SK-N-SH treated with all-trans-retinoic acid at 6 μM for 48 hours (cell line): ENCODE measurements at regions not wholly inside any gene's neighbourhood (a gene's known extent, or its start where the extent isn't known, plus 50 kb on each side); places are given as distances from the start of the nearest gene placed in this dataset.

ENCODE experiments used
- ARNTL ChIP-seq: fragments of 450-650 bp; formaldehyde crosslinking; IDR thresholded peaks from 2 replicates; pipeline ENCODE4 v1.5.0; 2020; ENCODE audit warnings: low read depth, mild to moderate bottlenecking, moderate library complexity, borderline replicate concordance
- CREB5 ChIP-seq: fragments of 250-450 bp; sonication (Bioruptor Pico); IDR thresholded peaks from 2 replicates; pipeline ENCODE4 v1.5.1; 2020; ENCODE audit warnings: low read depth, mild to moderate bottlenecking, moderate library complexity
- CSDC2 ChIP-seq: fragments of 250-450 bp; sonication (Bioruptor Pico); IDR thresholded peaks from 2 replicates; pipeline ENCODE4 v1.5.0; 2020; ENCODE audit warnings: mild to moderate bottlenecking, moderate library complexity
- ISL1 ChIP-seq: fragments of 250-450 bp; sonication (Bioruptor Pico); IDR thresholded peaks from 2 replicates; pipeline ENCODE4 v2.1.2; 2022; ENCODE audit warnings: mild to moderate bottlenecking, moderate library complexity
- OSR1 ChIP-seq: fragments of 250-450 bp; sonication (Bioruptor Pico); IDR thresholded peaks from 2 replicates; pipeline ENCODE4 v1.8.0; 2022; ENCODE audit warnings: moderate library complexity, mild to moderate bottlenecking, inconsistent platforms
- PATZ1 ChIP-seq: fragments of 250-450 bp; sonication (Bioruptor Pico); IDR thresholded peaks from 2 replicates; pipeline ENCODE4 v1.8.0; 2020; ENCODE audit warnings: mild to moderate bottlenecking, moderate library complexity, borderline replicate concordance
- PPARA ChIP-seq: fragments of 250-450 bp; sonication (Bioruptor Pico); IDR thresholded peaks from 2 replicates; pipeline ENCODE4 v1.5.0; 2020; ENCODE audit warnings: mild to moderate bottlenecking, borderline replicate concordance
- RARB ChIP-seq: fragments of 250-450 bp; sonication (Bioruptor Pico); IDR thresholded peaks from 2 replicates; pipeline ENCODE4 v1.8.0; 2021; ENCODE audit warnings: mild to moderate bottlenecking, moderate library complexity
- TCF4 ChIP-seq: fragments of 250-450 bp; sonication (Bioruptor Pico); IDR thresholded peaks from 2 replicates; pipeline ENCODE4 v1.8.0; 2021; ENCODE audit warnings: mild to moderate bottlenecking, moderate library complexity, borderline replicate concordance
- ZC3H10 ChIP-seq: fragments of 250-450 bp; sonication (Bioruptor Pico); IDR thresholded peaks from 2 replicates; pipeline ENCODE4 v1.5.1; 2021; ENCODE audit warnings: mild to moderate bottlenecking, moderate library complexity
- ZFP3 ChIP-seq: fragments of 250-450 bp; sonication (Bioruptor Pico); IDR thresholded peaks from 2 replicates; pipeline ENCODE4 v1.5.0; 2020; ENCODE audit warnings: mild to moderate bottlenecking, moderate library complexity
- ZFP30 ChIP-seq: fragments of 450-650 bp; formaldehyde crosslinking; IDR thresholded peaks from 2 replicates; pipeline ENCODE4 v1.5.0; 2022; ENCODE audit warnings: mild to moderate bottlenecking, moderate library complexity
- ZNF70 ChIP-seq: fragments of 450-650 bp; formaldehyde crosslinking; IDR thresholded peaks from 2 replicates; pipeline ENCODE4 v1.5.0; 2020; ENCODE audit warnings: mild to moderate bottlenecking, moderate library complexity
- ZNF8 ChIP-seq: fragments of 450-650 bp; formaldehyde crosslinking; IDR thresholded peaks from 2 replicates; pipeline ENCODE4 v1.5.0; 2020; ENCODE audit warnings: mild to moderate bottlenecking, moderate library complexity

GRCh38 chr15:66623801-66624453, 58.1 kb upstream of the LCTL start:
- TF ChIP-seq PPARA (CRISPR knock-in tag) (no peak), CSDC2 (CRISPR knock-in tag) (no peak), OSR1 (CRISPR knock-in tag) (no peak), RARB (CRISPR knock-in tag) (no peak), ZNF8 (CRISPR knock-in tag) (no peak), ISL1 (no peak), CREB5 (CRISPR knock-in tag) (no peak), ARNTL (no peak), PATZ1 (CRISPR knock-in tag) (no peak), ZFP3 (CRISPR knock-in tag) (no peak), ZNF70 (no peak), ZFP30 (CRISPR knock-in tag) (no peak), ZC3H10 (CRISPR knock-in tag) (no peak), TCF4 (no peak)
